ENCODE measurements at regions not wholly inside any gene's neighbourhood (a gene's known extent, or its start where the extent isn't known, plus 50 kb on each side); places are given as distances from the start of the nearest gene placed in this dataset.
"Not testable (repeated sequence)": the region's sequence is repeated elsewhere in the genome, so short reads cannot be mapped to it uniquely, and the experiment has no call there.

- Histone ChIP-seq H3K4me1 (replicated peaks in 1 of 2) (no peaks in the 10 kb centered on the region), H3K4me3 (no peak overlapping the region), H3K36me3 (replicated peaks in 1 of 2) (no peaks in the 10 kb centered on the region), H3K9me3 (replicated peaks in 1 of 3) (no peaks in the 10 kb centered on the region), H3K27ac (no peak overlapping the region), H3K27me3 (no peaks in the 10 kb centered on the region)
- intact Hi-C loops (cut with DNase I) = no loop called here
- DNase-seq = no peak
- TF ChIP-seq POLR2A (IDR thresholded peaks at IDR 0.05) (no peak), CTCF (IDR thresholded peaks at IDR 0.05) (no peak)
- 73 to 80% (median 76%) methylated on average over 3 of the region's 3 CpGs for WGBS, 4 donors
These were observed 1431.3 kb downstream of the ZPLD1 start for GRCh38 chr3:103866113-103866512.

- H3K36me3 ChIP-seq (replicated peaks in 1 of 2) = no peaks in the 10 kb centered on the region
- no peaks in the 10 kb centered on the region for H3K4me1 ChIP-seq (replicated peaks in 1 of 2)
- H3K9me3 ChIP-seq (replicated peaks in 1 of 3) = no peaks in the 10 kb centered on the region
- TF ChIP-seq CTCF (IDR thresholded peaks at IDR 0.05) (no peak), POLR2A (IDR thresholded peaks at IDR 0.05) (no peak)
- no peak overlapping the region for H3K27ac ChIP-seq
- intact Hi-C loops (cut with DNase I) = no loop called here
- no peak for DNase-seq
- no peak overlapping the region for H3K4me3 ChIP-seq
- H3K27me3 ChIP-seq = no peaks in the 10 kb centered on the region
These were observed 1438.2 kb downstream of the ZPLD1 start for GRCh38 chr3:103873021-103873420.

GRCh38 chr3:103873897-103874545, 1439.2 kb downstream of the ZPLD1 start:
- no peaks in the 10 kb centered on the region for H3K36me3 ChIP-seq (replicated peaks in 1 of 2)
- H3K4me3 ChIP-seq = no peak overlapping the region
- no peak for DNase-seq
- no peak for TF ChIP-seq POLR2A (IDR thresholded peaks at IDR 0.05)
- TF ChIP-seq CTCF (IDR thresholded peaks at IDR 0.05) = no peak
- H3K27me3 ChIP-seq = no peaks in the 10 kb centered on the region
- no peak overlapping the region for H3K27ac ChIP-seq
- 71 to 86% (median 76%) methylated on average over 1 to 2 of the region's 2 CpGs for WGBS, 4 donors
- no peaks in the 10 kb centered on the region for H3K4me1 ChIP-seq (replicated peaks in 1 of 2)
- intact Hi-C loops (cut with DNase I) = no loop called here
- no peaks in the 10 kb centered on the region for H3K9me3 ChIP-seq (replicated peaks in 1 of 3)

- not testable (repeated sequence) for H3K4me3 ChIP-seq, DNase-seq
These were observed 1447.0 kb downstream of the ZPLD1 start for GRCh38 chr3:103881809-103882208.

GRCh38 chr3:103889675-103890074, 1454.9 kb downstream of the ZPLD1 start:
- Histone ChIP-seq H3K36me3 (replicated peaks in 1 of 2) (no peaks in the 10 kb centered on the region), H3K4me3 (no peak overlapping the region), H3K27me3 (no peaks in the 10 kb centered on the region), H3K27ac (no peak overlapping the region), H3K4me1 (replicated peaks in 1 of 2) (no peaks in the 10 kb centered on the region), H3K9me3 (replicated peaks in 1 of 3) (no peaks in the 10 kb centered on the region)
- WGBS, 4 donors = 68 to 72% (median 70%) methylated on average over 1 of the region's 1 CpG
- TF ChIP-seq CTCF (IDR thresholded peaks at IDR 0.05) = no peak
- no peak for TF ChIP-seq POLR2A (IDR thresholded peaks at IDR 0.05)
- no peak for DNase-seq
- intact Hi-C loops (cut with DNase I) = no loop called here

More at GRCh38 chr3:103881809-103882208, 1447.0 kb downstream of the ZPLD1 start:
- intact Hi-C loops (cut with DNase I); H3K27me3 ChIP-seq; H3K36me3 ChIP-seq (replicated peaks in 1 of 2); H3K9me3 ChIP-seq (replicated peaks in 1 of 3); H3K4me1 ChIP-seq (replicated peaks in 1 of 2); H3K27ac ChIP-seq: not testable (repeated sequence)
